Retinal pigment epithelial cell (primary cell): ENCODE measurements at regions not wholly inside any gene's neighbourhood (a gene's known extent, or its start where the extent isn't known, plus 50 kb on each side); places are given as distances from the start of the nearest gene placed in this dataset.

Source experiments
- DNase-seq: peaks from one replicate; pipeline ENCODE4 v3.0.0-alpha.2; 2010; ENCODE audit warnings: low read depth
- H3K4me3 ChIP-seq: 2 replicates; pipeline ENCODE4 v1.5.1; 2011; ENCODE audit warnings: mild to moderate bottlenecking, low read length, control low read depth, moderate library complexity
- CTCF ChIP-seq: conservative IDR thresholded peaks from 2 replicates; pipeline ENCODE4 v1.5.1; 2011; ENCODE audit warnings: low read depth, low read length, control low read depth, inconsistent platforms

DNA sequence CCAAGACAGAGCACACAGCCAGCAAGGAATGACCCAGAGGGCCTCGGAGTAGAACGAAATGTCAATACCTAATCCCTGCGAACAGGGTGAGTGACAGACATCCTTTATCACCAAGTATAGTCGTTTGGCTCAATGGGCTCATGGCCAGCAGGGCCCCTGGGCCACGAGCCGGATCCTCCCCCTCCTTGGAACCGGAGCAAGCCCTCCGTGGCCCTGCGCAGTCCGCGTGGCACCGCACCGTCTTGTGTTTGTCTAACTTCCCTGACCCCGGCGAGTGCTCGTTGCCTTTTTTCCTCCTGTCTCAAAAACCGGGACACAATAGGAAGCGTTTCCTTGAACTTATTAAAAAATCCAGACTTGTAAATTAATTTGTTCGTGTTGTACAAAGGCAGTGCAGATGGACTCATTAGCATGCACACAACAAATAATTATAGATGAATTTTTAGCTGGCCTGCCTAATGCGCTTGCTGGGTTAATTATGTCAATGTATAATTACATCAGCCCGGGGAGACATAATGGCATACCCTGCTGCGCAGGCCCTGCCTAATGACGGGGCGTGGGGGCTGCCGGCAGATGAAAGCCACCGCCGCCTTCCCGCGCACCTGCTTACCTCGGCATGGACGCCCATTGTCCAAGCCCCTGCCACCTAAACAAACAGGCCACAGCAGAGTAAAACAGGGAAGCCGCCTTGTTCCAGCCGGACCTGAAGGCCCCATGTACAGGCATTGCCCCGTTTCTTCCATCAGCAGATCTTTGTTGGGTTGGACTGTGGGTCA, 81.6 kb downstream of the PHETA1 start:
- TF ChIP-seq CTCF = no peak
- no peak for DNase-seq
- no peak overlapping the region for H3K4me3 ChIP-seq

- no peak for DNase-seq
- TF ChIP-seq CTCF = no peak
- no peak overlapping the region for H3K4me3 ChIP-seq
Observed at GRCh38 chr12:111285200-111285599, 83.7 kb downstream of the PHETA1 start.

- DNase-seq = no peak
- H3K4me3 ChIP-seq = no peak overlapping the region
- TF ChIP-seq CTCF = no peak
Observed at GRCh38 chr12:111284709-111285108, 84.2 kb downstream of the PHETA1 start.

GRCh38 chr12:111283966-111284365, 84.9 kb downstream of the PHETA1 start:
- TF ChIP-seq CTCF = no peak
- no peak overlapping the region for H3K4me3 ChIP-seq
- no peak for DNase-seq

GRCh38 chr12:111283521-111283920, 85.4 kb downstream of the PHETA1 start:
- no peak overlapping the region for H3K4me3 ChIP-seq
- DNase-seq = no peak
- no peak for TF ChIP-seq CTCF

GRCh38 chr12:111277570-111277969, 91.3 kb downstream of the PHETA1 start:
- H3K4me3 ChIP-seq = no peak overlapping the region
- TF ChIP-seq CTCF = no peak
- DNase-seq = no peak

DNA sequence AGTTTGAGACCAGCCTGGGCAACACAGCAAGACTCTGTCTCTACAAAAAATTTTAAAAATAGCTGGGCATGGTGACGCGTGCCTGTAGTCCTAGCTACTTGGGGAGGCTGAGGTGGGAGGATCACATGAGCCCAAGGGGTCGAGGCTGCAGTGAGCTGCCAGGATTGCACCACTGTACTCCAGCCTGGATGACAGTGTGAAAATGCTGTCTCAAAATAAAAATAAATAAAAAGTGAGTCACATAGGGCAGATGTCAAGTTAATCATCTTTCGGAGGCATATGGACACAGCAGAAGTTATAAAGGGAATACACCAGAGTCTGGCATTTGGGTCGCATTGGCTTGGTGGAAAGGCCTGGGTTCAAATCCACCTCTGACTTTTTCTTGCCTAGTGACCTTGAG, 92.7 kb downstream of the PHETA1 start:
- no peak for DNase-seq
- TF ChIP-seq CTCF = no peak
- H3K4me3 ChIP-seq = no peak overlapping the region
